NCI-H510A treated with DMSO at 0.1 percent for 48 hours (cell line): ENCODE measurements at regions not wholly inside any gene's neighbourhood (a gene's known extent, or its start where the extent isn't known, plus 50 kb on each side); places are given as distances from the start of the nearest gene placed in this dataset.
A peak's percentile ranks its signal among the peaks of the same experiment; 100 is the strongest.
"Not testable (repeated sequence)": the region's sequence is repeated elsewhere in the genome, so short reads cannot be mapped to it uniquely, and the experiment has no call there.

Experiments used
- DNase-seq: peaks from one replicate; lab custom pipeline; 2025; lab: John Stamatoyannopoulos, UW

DNA sequence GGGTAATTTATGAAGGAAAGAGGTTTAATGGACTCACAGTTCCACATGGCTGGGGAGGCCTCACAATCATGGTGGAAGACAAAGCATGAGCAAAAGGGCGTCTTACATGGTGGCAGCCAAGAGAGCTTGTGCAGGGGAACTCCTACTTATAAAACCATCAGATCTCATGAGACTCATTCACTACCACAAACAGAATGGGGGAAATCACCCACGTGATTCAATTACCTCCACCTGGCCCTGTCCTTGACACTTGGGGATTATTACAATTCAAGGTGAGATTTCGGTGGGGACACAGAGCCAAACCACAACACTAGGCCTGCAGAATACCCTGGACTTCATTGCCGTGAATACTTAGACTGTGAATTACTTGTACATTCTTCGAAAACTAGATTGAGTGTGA, 431.7 kb upstream of the TENM3 start:
- DNase-seq, result not testable (repeated sequence)

- peak; percentile 51 for DNase-seq
These were observed 423.3 kb upstream of the TENM3 start for GRCh38 chr4:181819946-181820345.

- DNase-seq, result no peak
These were observed 422.6 kb upstream of the TENM3 start for GRCh38 chr4:181820553-181820952.

- peak; percentile 43 for DNase-seq
These were observed 421.9 kb upstream of the TENM3 start for GRCh38 chr4:181821039-181822004.

- DNase-seq, result peak; percentile 43
These were observed 421.2 kb upstream of the TENM3 start for GRCh38 chr4:181822005-181822375.

DNA sequence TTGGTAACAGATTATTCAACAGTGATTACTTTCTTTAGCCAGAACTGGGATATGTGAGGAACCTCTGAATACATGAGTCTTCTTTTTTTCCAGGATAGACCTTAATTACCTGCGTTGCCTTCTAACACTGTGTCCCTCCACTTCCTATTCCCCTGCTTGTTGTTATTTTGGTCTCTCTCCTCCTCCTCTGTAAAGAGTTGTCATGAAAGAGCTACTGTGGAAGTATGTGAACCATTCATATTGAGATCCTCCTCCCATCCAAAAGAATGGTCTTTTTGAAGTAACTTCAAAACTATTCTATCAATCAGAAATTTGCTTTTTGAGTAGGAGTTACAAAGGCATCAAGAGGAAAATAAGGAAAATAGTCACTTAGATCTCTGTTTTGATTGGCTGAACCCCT, 420.0 kb upstream of the TENM3 start:
- DNase-seq, result no peak

DNA sequence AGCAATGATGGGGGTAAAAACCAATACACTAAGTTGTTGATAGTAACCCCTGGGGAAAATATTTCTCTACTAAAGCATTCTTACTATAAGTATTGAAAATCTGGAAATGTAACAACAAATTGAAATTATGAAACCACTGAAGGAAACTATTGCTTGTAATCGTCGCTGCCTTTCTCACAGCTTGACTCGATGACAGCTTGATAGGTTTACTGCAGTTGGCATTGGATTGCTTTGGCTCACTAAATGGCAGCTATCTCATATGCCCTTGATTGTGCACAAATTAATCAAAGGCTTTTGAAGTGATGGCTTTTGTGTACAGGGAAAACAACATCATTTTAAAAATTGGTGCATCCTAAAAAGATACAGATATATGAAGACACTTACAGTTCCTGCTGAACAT, 419.6 kb upstream of the TENM3 start:
- DNase-seq, result no peak

DNA sequence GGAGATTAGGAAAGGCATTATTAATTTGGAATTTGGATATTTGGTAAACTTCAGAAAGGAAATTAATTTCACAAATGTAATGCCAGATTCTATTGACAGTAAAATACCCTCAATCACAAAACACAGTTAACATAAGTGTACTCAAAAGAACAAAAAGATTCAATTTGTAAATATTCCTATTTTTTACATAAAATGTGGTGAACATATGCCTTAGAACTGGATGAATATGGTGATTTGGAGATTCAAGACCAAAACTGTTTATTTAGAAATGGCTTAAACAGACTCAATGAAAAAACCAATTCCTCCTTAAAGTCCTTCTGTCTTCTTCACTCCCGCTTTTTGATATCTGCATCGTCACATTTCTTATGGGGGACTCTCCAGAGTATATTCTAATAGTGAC, 417.6 kb upstream of the TENM3 start:
- DNase-seq, result no peak

DNA sequence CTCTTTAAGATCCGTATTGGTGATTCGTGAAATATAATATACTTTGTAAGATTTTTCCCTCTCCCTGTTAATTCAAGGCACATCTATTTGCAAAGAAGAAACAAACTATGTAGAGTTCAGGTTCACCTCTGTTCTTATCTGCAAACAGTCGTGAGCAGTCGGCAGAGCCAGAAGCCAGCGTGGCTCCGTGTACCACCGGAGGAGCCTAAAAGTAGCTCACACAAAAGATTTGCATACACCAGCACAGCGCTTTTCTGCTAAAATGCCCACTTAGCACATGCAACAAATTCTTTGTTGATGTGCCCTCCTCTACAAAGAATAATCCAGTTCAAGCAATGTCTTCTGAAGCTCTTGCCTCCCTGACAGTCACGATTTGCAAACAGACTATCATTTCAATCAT, 416.0 kb upstream of the TENM3 start:
- no peak for DNase-seq

DNA sequence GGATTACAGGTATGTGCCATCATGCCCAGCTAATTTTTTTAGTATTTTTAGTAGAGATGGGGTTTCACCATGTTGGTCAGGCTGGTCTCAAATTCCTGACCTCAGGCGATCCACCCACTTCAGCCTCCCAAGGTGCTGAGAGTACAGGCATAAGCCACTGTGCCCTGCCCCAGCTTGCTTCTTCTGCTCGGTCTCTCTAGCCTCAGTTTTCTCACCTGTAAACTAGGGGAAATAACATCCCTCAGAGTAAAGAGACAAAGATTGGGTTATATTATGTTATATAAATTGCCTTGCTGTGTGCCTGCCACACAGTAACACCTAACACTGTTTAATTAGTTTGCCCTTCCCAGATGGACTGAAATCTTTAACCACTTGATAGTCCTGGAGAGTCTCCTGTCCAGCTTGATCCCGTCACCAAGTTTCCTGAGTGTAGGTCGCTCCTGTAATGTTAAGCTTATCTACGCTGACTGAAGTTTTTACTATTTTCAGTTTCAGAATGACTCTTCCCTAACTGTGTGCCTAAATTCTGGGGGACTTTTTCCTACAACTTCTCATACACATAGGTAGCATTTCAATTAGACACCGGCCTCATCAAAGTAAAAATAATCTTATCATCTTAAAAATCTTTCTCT, 412.7 kb upstream of the TENM3 start:
- DNase-seq, result no peak

GRCh38 chr4:181834071-181834470, 409.1 kb upstream of the TENM3 start:
- DNase-seq, result no peak

GRCh38 chr4:181835348-181835747, 407.9 kb upstream of the TENM3 start:
- no peak for DNase-seq

DNA sequence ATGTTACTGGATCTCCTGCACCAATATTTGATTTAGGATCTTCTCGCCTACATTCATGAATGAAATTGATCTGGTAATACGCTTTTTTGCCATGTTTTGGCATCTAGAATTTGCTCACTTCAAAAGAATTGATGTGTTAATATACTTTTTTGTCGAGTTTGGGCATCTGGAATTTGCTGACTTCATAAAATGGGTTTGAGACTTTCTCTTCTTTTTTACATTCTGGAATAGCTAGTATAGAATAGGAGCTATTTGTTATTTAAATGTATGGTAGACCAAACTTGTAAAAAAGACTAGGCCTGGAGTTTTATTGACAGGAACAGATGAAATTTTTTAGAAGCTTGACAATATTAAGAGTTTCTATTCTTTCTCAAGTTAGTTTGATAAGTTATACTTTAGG, 404.9 kb upstream of the TENM3 start:
- no peak for DNase-seq

- not testable (repeated sequence) for DNase-seq
These were observed 399.4 kb upstream of the TENM3 start for GRCh38 chr4:181843797-181844196.

GRCh38 chr4:181845617-181846016, 397.6 kb upstream of the TENM3 start:
- no peak for DNase-seq

DNA sequence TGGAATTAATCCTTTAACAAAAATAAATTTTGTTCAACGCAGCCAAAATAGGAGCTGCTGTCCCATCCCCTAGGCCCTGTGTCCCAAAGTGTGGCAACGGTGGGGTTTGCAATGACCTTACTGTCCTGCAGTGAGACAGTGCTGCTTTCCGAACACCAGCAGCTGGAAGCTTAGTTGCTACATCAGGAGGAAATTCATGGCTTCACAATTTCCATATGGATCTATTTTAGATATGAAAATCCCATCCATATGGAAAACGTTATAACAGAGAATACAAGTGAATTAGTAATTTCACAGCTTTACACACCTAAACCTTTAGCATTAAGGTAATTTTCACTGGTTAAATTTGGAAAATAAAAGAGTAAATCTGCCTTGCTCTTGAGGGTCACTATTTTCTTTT, 396.3 kb upstream of the TENM3 start:
- DNase-seq, result no peak

- DNase-seq, result no peak
These were observed 394.8 kb upstream of the TENM3 start for GRCh38 chr4:181848357-181848756.

GRCh38 chr4:181849472-181849871, 393.7 kb upstream of the TENM3 start:
- no peak for DNase-seq

DNA sequence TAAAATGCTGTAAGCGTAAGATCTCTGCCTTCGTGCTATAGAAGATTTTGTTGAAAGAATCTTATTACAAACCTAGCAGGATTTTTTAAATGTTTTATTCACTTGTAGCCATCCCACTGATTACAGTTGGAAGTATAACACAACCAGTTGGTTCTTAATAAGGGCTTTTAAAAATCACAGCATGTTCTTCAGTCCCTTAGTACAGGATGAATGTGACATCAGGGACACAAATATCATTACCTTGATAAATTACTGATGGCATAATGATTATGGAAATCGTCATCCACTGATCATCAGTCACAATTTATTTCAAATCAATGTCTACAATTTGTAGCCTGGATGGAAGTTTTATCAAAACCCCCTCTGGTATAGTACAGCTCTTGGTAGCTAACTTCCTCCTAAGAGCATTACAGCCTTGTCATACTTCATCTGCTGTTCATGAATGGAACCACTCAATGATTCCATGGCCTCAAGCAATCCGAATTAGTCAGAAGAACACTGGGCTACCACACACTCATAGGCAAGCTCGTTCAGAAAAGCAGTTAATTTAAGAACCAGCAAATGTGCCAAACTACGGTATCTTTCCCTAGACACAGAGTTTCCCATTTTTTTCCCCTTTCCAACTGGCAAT, 389.2 kb upstream of the TENM3 start:
- no peak for DNase-seq

GRCh38 chr4:181855307-181855706, 387.9 kb upstream of the TENM3 start:
- DNase-seq, result no peak

- not testable (repeated sequence) for DNase-seq
These were observed 385.7 kb upstream of the TENM3 start for GRCh38 chr4:181857471-181857870.

DNA sequence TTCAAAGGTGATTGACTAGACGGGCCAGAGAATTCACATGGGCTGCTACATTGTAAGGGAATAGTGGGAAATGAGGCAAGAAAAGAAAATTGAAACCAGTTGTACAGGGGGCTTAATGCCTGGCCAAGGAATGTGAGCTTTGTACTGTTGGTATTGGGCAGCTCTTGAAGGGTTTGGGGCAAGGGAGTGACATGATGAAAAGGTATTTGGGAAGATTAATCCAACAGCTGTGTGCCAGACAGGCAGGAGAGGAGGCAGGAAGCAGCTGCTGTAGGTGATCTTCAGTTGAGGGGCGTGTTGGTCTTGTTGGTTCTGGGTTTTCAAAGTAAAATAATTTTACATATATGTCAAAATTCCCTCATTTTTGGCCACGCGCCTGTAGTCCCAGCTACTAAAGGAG, 384.5 kb upstream of the TENM3 start:
- peak; percentile 15 for DNase-seq

DNA sequence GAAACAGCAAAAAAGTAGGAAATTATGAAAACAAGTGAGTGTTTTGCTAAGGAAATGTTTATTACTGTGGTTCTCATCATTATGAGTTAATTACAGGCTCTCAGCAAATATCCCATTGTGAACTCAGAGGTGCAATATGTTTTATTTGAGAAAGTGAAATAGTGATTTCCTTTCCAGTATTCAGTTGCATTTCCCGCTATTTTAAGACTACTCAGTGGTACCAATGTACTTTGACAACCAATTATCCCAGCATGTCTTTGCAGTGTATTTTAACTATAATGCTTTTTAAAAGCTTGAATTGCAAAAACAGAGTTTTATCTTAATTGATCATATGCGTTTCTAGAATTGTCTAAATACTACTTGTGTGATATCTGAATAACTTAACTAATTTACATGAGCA, 383.8 kb upstream of the TENM3 start:
- DNase-seq, result no peak
